C4-2B (cell line): ENCODE measurements at regions not wholly inside any gene's neighbourhood (a gene's known extent, or its start where the extent isn't known, plus 50 kb on each side); places are given as distances from the start of the nearest gene placed in this dataset.

Source experiments
- H3K27ac ChIP-seq: fragments of 450-650 bp; 2 replicates; pipeline ENCODE4 v1.5.1; 2017
- ZFX ChIP-seq: fragments of 450-650 bp; IDR thresholded peaks from 2 replicates; pipeline ENCODE4 v1.6.1; 2017
- TF ChIP-seq, protein P1 (sequence below): fragments of 450-650 bp; conservative IDR thresholded peaks from 2 replicates; pipeline ENCODE4 v1.5.1; 2017; ENCODE audit warnings: mild to moderate bottlenecking

DNA sequence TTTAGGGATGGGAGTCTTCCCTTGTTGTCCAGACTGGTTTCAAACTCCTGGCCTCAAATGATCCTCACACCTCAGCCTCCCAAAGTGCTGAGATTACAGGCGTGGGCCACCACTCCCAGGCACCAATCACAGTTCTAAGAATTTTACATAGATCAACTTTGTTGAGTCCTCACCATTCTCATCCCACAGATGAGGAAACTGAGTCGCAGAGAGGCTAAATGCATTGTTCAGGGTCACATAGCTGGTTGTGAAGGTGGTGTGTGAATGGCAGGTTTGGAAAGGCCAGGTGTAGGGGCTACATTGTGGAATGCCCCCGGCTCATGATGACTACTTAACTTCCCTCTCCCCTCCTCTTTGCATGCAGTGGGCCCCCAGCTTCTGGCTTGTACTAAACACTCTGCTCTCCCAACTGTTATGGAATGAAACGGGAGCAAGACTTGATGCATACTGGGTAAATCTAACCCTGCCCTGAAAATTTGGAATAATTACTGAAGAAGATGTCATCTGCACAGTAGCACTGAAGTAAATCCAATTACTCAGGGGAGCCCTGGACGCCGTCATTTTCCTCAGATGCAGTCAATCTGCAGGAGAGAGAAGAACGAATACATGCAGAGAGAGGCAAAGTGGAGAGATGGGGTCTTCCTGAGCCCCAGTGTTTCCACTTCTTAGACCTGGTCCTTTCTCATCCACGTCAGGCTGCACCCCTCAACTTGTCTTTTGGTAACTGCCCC is 102.3 kb upstream of the ZNF217 start:
- no peak overlapping the region for H3K27ac ChIP-seq
- no peak for TF ChIP-seq ZFX
- TF ChIP-seq, protein P1, sequence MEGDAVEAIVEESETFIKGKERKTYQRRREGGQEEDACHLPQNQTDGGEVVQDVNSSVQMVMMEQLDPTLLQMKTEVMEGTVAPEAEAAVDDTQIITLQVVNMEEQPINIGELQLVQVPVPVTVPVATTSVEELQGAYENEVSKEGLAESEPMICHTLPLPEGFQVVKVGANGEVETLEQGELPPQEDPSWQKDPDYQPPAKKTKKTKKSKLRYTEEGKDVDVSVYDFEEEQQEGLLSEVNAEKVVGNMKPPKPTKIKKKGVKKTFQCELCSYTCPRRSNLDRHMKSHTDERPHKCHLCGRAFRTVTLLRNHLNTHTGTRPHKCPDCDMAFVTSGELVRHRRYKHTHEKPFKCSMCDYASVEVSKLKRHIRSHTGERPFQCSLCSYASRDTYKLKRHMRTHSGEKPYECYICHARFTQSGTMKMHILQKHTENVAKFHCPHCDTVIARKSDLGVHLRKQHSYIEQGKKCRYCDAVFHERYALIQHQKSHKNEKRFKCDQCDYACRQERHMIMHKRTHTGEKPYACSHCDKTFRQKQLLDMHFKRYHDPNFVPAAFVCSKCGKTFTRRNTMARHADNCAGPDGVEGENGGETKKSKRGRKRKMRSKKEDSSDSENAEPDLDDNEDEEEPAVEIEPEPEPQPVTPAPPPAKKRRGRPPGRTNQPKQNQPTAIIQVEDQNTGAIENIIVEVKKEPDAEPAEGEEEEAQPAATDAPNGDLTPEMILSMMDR: no peak

DNA sequence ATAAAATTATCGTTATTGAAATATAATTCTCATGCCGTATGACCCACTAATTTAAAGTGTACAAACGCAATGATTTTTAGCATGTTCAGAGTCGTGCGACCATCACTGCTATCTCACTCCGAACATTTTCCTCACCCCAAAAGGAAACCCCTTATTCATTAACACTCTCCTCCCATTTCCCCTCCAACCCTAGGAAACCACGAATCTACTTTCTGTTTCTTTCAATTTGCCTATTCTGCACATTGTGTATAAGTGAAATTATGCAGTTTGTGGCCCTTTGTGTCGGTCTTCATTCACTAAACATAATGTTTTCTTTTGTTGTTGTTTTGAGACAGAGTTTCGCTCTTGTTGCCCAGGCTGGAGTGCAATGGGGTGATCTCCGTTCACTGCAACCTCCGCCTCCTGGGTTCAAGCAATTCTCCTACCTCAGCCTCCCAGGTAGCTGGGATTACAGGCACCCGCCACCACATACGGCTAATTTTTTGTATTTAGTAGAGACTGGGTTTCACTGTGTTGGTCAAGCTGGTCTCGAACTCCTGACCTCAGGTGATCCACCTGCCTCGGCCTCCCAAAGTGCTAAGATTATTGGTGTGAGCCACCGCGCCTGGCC is 99.7 kb upstream of the ZNF217 start:
- H3K27ac ChIP-seq: no peak overlapping the region
- TF ChIP-seq ZFX: no peak
- TF ChIP-seq, protein P1: no peak

DNA sequence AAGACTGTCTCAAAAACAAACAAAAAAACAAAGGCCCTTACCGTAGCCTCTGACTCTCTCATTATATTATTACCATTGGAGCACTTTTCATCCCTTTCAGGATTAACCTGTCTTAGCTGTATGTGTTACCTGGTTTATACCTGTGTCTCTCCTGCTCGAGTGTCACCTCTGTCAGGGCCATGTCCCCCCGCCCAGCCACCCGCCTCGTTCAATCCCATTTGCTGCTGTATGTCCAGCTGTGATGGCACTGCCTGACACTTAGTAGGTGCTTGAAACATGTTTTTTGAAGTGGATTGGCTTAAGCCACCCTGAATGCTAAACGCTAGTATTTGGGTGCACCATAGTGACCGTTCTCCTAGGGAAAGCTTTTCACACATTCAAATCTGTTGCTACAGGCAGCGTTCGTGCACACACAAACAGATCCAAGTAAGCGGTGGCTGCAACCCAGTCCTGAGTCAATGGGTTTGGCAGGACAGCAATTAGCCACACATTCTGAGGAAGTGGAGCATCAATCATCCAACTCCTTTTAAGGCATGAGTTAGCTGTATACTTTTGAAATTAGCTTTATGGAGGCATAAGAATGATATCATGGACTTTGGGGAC is 98.9 kb upstream of the ZNF217 start:
- H3K27ac ChIP-seq: peak overlapping the region; percentile 48
- TF ChIP-seq ZFX: no peak
- TF ChIP-seq, protein P1: no peak

DNA sequence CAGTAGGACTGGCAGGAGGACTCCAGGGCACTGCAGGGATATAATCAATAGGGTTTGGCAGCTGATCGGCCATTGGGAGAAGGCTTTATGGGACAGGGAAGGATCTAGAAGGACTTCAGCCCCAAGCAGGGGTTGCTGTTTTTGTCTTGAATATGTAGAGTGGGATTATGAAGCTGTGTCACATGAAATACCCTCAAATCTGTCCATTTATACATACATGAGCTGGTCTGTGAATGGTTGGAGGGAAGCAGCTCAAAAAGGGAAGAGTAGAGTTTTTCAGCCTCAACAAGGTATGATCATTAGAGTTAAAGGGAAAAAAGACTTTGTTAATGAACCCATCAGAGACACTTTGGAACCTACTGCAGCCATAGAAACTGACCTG is 98.2 kb upstream of the ZNF217 start:
- peak overlapping the region; percentile 48 for H3K27ac ChIP-seq
- TF ChIP-seq ZFX: no peak
- TF ChIP-seq, protein P1: no peak

DNA sequence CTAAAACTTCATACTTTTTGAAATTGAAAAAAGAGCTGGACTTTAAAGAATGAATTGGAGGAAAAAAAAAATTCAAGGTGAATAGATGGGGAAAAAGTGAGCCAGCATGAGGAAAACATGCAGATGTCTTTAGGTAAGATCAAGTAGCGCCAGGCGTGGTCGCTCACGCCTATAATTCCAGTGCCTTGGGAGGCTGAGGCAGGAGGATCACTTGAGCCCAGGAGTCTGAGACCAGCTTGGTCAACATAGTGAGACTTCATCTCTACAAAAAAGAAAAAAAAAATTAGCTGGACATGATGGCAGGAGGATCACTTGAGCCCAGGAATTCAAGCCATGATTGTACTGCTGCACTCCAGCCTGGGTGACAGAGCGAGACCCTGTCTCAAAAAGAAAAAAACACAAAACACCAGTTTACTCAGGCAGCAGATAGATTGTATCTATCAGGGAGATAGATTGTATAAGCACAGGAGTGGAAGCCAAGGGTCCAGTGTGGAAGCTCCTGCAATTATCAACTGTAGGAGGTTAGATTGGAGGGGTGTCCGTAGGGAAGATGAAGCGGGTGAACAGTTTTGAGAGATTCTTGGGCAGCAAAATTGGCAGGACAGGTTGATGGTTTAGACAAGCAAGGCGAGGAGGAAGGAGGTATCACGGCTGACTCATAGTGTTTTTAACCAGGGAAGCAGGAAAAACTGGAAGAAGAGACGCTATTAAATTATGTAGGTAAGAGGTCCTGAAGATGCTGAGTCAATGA is 97.6 kb upstream of the ZNF217 start:
- TF ChIP-seq, protein P1: no peak
- TF ChIP-seq ZFX: no peak
- H3K27ac ChIP-seq: peak overlapping the region; percentile 48; the same call in 1 of the 2 replicates

DNA sequence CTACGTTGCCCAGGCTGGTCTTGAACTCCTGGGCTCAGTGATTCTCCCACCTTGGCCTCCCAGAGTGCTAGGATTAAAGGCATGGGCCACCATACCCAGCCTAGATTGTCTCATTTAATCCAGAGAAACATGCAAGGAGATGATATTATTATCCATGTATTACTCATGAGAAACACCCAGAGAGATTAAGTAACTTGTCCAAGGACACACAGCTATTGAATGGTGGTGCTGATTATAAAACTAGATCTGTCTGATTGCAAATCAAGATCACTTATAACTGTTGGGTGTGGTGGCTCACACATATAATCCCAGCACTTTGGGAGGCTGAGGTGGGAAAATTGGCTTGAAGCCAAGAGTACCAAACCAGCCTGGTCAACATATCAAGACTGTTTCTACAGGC is 94.4 kb upstream of the ZNF217 start:
- TF ChIP-seq, protein P1: no peak
- TF ChIP-seq ZFX: no peak
- no peak overlapping the region for H3K27ac ChIP-seq
